NCI-H1092 (cell line): ENCODE measurements at regions not wholly inside any gene's neighbourhood (a gene's known extent, or its start where the extent isn't known, plus 50 kb on each side); places are given as distances from the start of the nearest gene placed in this dataset.
A peak's percentile ranks its signal among the peaks of the same experiment; 100 is the strongest.
"Not testable (repeated sequence)": the region's sequence is repeated elsewhere in the genome, so short reads cannot be mapped to it uniquely, and the experiment has no call there.

ENCODE experiments used
- DNase-seq: peaks from one replicate; lab custom pipeline; 2025; lab: John Stamatoyannopoulos, UW

GRCh38 chr3:23706111-23706510 is 99.6 kb upstream of the UBE2E1 start:
- no peak for DNase-seq

GRCh38 chr3:23709987-23710386 is 95.8 kb upstream of the UBE2E1 start:
- DNase-seq, result no peak

- DNase-seq, result no peak
These were observed 95.2 kb upstream of the UBE2E1 start for GRCh38 chr3:23710555-23710954.

- no peak for DNase-seq
These were observed 93.8 kb upstream of the UBE2E1 start for GRCh38 chr3:23711916-23712494.

GRCh38 chr3:23712656-23713559 is 92.8 kb upstream of the UBE2E1 start:
- DNase-seq, result peak; percentile 34

- no peak for DNase-seq
These were observed 92.1 kb upstream of the UBE2E1 start for GRCh38 chr3:23713641-23714040.

- no peak for DNase-seq
These were observed 85.7 kb upstream of the UBE2E1 start for GRCh38 chr3:23720059-23720458.

- no peak for DNase-seq
These were observed 84.9 kb upstream of the UBE2E1 start for GRCh38 chr3:23720885-23721284.

GRCh38 chr3:23723141-23723540 is 82.6 kb upstream of the UBE2E1 start:
- DNase-seq, result no peak

- no peak for DNase-seq
These were observed 81.8 kb upstream of the UBE2E1 start for GRCh38 chr3:23723930-23724329.

- no peak for DNase-seq
These were observed 78.8 kb upstream of the UBE2E1 start for GRCh38 chr3:23726811-23727548.

- no peak for DNase-seq
These were observed 77.1 kb upstream of the UBE2E1 start for GRCh38 chr3:23728601-23729117.

- DNase-seq, result not testable (repeated sequence)
These were observed 76.4 kb upstream of the UBE2E1 start for GRCh38 chr3:23729362-23729761.

- no peak for DNase-seq
These were observed 71.3 kb upstream of the UBE2E1 start for GRCh38 chr3:23734481-23734880.

GRCh38 chr3:23735062-23735461 is 70.7 kb upstream of the UBE2E1 start:
- DNase-seq, result no peak

GRCh38 chr3:23735535-23736326 is 70.0 kb upstream of the UBE2E1 start:
- peak; percentile 88 for DNase-seq

- DNase-seq, result no peak
These were observed 66.8 kb upstream of the UBE2E1 start for GRCh38 chr3:23738944-23739343.

- DNase-seq, result no peak
These were observed 66.2 kb upstream of the UBE2E1 start for GRCh38 chr3:23739536-23739935.

- DNase-seq, result no peak
These were observed 65.2 kb upstream of the UBE2E1 start for GRCh38 chr3:23740517-23740965.

GRCh38 chr3:23741036-23741706 is 64.6 kb upstream of the UBE2E1 start:
- no peak for DNase-seq

- no peak for DNase-seq
These were observed 62.5 kb upstream of the UBE2E1 start for GRCh38 chr3:23743141-23743784.
